ENCODE measurements at regions not wholly inside any gene's neighbourhood (a gene's known extent, or its start where the extent isn't known, plus 50 kb on each side); places are given as distances from the start of the nearest gene placed in this dataset.

DNA sequence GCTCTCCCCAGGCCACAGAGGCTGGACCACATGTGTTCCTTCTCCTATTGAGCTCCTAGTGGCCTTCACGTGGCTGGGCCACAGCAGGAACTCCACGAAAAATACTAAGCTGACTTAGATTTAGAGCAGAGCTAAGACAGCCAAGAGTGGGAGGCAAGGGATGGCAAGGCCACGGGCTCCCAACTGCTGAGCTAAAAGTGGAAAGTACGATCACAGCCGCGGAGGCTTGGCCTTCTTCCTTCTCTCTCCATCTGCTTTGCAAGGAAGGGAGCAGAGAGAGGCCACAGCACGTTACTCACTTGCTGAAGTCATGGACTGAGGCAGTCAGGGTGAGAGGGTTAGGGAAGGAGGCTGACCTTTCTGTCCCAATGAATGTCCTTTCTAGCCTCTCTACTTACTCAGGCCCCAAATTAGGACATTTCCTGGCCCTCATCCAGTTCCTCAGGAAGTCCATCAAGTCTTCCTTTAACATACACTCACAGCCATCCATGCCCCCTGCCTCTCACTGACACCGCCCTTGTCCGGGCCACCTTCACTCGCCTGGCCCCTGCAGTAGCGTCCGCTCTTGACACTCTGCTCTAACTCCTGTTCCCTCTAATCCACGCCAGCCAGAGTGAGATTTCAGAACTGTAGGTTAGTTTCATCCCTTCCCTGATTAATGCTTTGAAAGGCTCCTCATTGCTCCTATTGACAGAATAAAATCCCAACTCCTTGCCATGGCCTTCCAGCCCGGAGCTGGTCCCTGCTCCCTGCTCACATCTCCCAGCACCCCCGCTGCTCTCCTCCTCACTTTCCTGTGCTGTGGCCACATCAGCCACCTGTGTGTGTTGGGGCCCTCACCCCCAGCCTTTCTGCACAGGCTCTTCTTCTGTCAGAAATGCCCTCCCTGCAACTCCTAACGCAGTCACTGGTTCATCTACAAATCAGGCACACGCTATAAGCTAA is 204.2 kb downstream of the CYP26B1 start:
- no peak for TF ChIP-seq CTCF (conservative IDR thresholded peaks at IDR 0.05)
- TF ChIP-seq EZH2 (IDR thresholded peaks at IDR 0.05; ENCODE audit: low read depth): no peak

All from PC-9 (cell line).